Activated CD8-positive, alpha-beta T cell treated with anti-CD3 and anti-CD28 coated beads for 36 hours (primary cell): ENCODE measurements at regions not wholly inside any gene's neighbourhood (a gene's known extent, or its start where the extent isn't known, plus 50 kb on each side); places are given as distances from the start of the nearest gene placed in this dataset.

Experiments
- ATAC-seq: fragments of 200-7000 bp; cut with Tn5 transposase; one replicate; pipeline ENCODE4 v1.10.0; 2021; ENCODE audit warnings: mild to moderate bottlenecking, moderate library complexity
- CTCF ChIA-PET: fragments of 350-600 bp; sonication (Branson Sonifier 250); formaldehyde crosslinking; loops from one replicate; lab custom pipeline; 2021; ENCODE audit warnings: antibody characterized with exemption; lab: Charles Lee
- POLR2A ChIA-PET: fragments of 350-600 bp; sonication (Branson Sonifier 250); formaldehyde crosslinking; loops from one replicate; lab custom pipeline; 2021; ENCODE audit warnings: antibody characterized with exemption; lab: Charles Lee
- DNase-seq: peaks from one replicate; pipeline ENCODE4 v3.0.0-alpha.2; 2020
- H3K27ac Mint-ChIP-seq: one replicate; pipeline ENCODE4 v1.8.0; 2021; ENCODE audit warnings: mild to moderate bottlenecking, mixed read lengths
- H3K27me3 Mint-ChIP-seq: one replicate; pipeline ENCODE4 v1.8.0; 2021; ENCODE audit warnings: mixed read lengths
- H3K36me3 Mint-ChIP-seq: one replicate; pipeline ENCODE4 v1.8.0; 2021; ENCODE audit warnings: low read depth, mixed read lengths
- H3K4me1 Mint-ChIP-seq: one replicate; pipeline ENCODE4 v1.8.0; 2021; ENCODE audit warnings: low read depth, mixed read lengths
- H3K4me3 Mint-ChIP-seq: one replicate; pipeline ENCODE4 v1.8.0; 2021; ENCODE audit warnings: mild to moderate bottlenecking, moderate library complexity, mixed read lengths
- H3K9me3 Mint-ChIP-seq: one replicate; pipeline ENCODE4 v1.8.0; 2021; ENCODE audit warnings: mixed read lengths
- CTCF ChIP-seq: fragments of 200-600 bp; IDR thresholded peaks from one replicate; pipeline ENCODE4 v1.8.0; 2022; ENCODE audit warnings: antibody characterized with exemption, mild to moderate bottlenecking
- intact Hi-C: fragments of 100-400 bp; cut with micrococcal nuclease; formaldehyde crosslinking; loops from one replicate; pipeline ENCODE4 v1.10.0; 2022

GRCh38 chr22:48284671-48285070, 1522.2 kb downstream of the TBC1D22A start:
- H3K4me1 Mint-ChIP-seq: no peaks in the 10 kb centered on the region
- H3K27me3 Mint-ChIP-seq: peaks cover 1% of the 10 kb centered on the region
- H3K36me3 Mint-ChIP-seq: no peaks in the 10 kb centered on the region
- no peaks in the 10 kb centered on the region for H3K9me3 Mint-ChIP-seq
- intact Hi-C loops: no loop called here
- DNase-seq (no peak), ATAC-seq (no peak)
- CTCF ChIA-PET: no interaction called here
- H3K27ac Mint-ChIP-seq: no peak overlapping the region
- no peak overlapping the region for H3K4me3 Mint-ChIP-seq
- no peak for TF ChIP-seq CTCF
- POLR2A ChIA-PET: no interaction called here

- no peak for TF ChIP-seq CTCF
- CTCF ChIA-PET: interaction anchor here (0.7 kb wide), 1 partner anchor 1033 kb away, joined by 3 read pairs; no protein-coding TSS in a partner anchor
- H3K36me3 Mint-ChIP-seq: no peaks in the 10 kb centered on the region
- no peak for DNase-seq
- no peak for ATAC-seq
- POLR2A ChIA-PET: no interaction called here
- no peaks in the 10 kb centered on the region for H3K9me3 Mint-ChIP-seq
- intact Hi-C loops: no loop called here
- H3K27me3 Mint-ChIP-seq: peaks cover 8% of the 10 kb centered on the region
- H3K27ac Mint-ChIP-seq: no peak overlapping the region
- H3K4me3 Mint-ChIP-seq: no peak overlapping the region
- H3K4me1 Mint-ChIP-seq: no peaks in the 10 kb centered on the region
Observed at GRCh38 chr22:48282804-48283203, 1520.4 kb downstream of the TBC1D22A start.

GRCh38 chr22:48279461-48279756, 1517.0 kb downstream of the TBC1D22A start:
- Mint-ChIP-seq H3K9me3 (no peaks in the 10 kb centered on the region), H3K4me3 (no peak overlapping the region), H3K4me1 (no peaks in the 10 kb centered on the region), H3K27ac (no peak overlapping the region), H3K36me3 (no peaks in the 10 kb centered on the region), H3K27me3 (peaks cover 12% of the 10 kb centered on the region)
- ATAC-seq (no peak), DNase-seq (no peak)
- no peak for TF ChIP-seq CTCF
- intact Hi-C loops: no loop called here
- ChIA-PET CTCF (no interaction called here), POLR2A (interaction anchor here (0.7 kb wide), 1 partner anchor 26 kb away, joined by 3 read pairs; no protein-coding TSS in a partner anchor)

GRCh38 chr22:48278620-48279460, 1516.4 kb downstream of the TBC1D22A start:
- Mint-ChIP-seq H3K27me3 (peaks cover 14% of the 10 kb centered on the region), H3K9me3 (no peaks in the 10 kb centered on the region), H3K4me1 (no peaks in the 10 kb centered on the region), H3K36me3 (no peaks in the 10 kb centered on the region), H3K27ac (no peak overlapping the region), H3K4me3 (no peak overlapping the region)
- intact Hi-C loops: no loop called here
- ChIA-PET CTCF (no interaction called here), POLR2A (no interaction called here)
- TF ChIP-seq CTCF: no peak
- DNase-seq (no peak), ATAC-seq (no peak)

GRCh38 chr22:48277868-48278581, 1515.6 kb downstream of the TBC1D22A start:
- no peak for DNase-seq

More at GRCh38 chr22:48277868-48278581, 1515.6 kb downstream of the TBC1D22A start:
- Mint-ChIP-seq H3K4me1 (no peaks in the 10 kb centered on the region), H3K4me3 (no peak overlapping the region), H3K27ac (no peak overlapping the region), H3K27me3 (peaks cover 14% of the 10 kb centered on the region), H3K9me3 (no peaks in the 10 kb centered on the region), H3K36me3 (no peaks in the 10 kb centered on the region)
- no peak for ATAC-seq
- ChIA-PET CTCF (no interaction called here), POLR2A (no interaction called here)
- intact Hi-C loops: no loop called here
- no peak for TF ChIP-seq CTCF
